ENCODE measurements at regions not wholly inside any gene's neighbourhood (a gene's known extent, or its start where the extent isn't known, plus 50 kb on each side); places are given as distances from the start of the nearest gene placed in this dataset.
"Not testable (repeated sequence)": the region's sequence is repeated elsewhere in the genome, so short reads cannot be mapped to it uniquely, and the experiment has no call there.

DNA sequence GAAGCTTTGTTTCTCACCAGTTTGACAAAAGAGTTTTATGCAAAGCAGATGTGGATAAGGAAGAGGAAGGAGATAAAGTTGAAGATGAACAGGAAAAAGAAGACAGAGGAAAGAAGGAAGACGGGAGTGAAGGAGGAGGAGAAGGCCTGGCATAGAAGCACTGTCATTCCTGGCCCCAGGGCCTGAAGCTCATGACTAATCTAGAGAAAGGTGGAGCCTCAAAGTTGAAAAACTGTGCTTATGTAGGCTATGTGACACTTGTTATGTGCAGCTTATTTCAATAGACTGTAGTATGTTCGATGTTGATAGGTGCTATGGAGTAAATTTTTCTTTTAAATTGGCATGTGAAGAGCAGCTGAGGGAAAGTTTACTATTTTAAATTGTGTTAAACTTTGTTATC lies 1294.0 kb downstream of the CDH12 start:
- TF ChIP-seq, protein P1, sequence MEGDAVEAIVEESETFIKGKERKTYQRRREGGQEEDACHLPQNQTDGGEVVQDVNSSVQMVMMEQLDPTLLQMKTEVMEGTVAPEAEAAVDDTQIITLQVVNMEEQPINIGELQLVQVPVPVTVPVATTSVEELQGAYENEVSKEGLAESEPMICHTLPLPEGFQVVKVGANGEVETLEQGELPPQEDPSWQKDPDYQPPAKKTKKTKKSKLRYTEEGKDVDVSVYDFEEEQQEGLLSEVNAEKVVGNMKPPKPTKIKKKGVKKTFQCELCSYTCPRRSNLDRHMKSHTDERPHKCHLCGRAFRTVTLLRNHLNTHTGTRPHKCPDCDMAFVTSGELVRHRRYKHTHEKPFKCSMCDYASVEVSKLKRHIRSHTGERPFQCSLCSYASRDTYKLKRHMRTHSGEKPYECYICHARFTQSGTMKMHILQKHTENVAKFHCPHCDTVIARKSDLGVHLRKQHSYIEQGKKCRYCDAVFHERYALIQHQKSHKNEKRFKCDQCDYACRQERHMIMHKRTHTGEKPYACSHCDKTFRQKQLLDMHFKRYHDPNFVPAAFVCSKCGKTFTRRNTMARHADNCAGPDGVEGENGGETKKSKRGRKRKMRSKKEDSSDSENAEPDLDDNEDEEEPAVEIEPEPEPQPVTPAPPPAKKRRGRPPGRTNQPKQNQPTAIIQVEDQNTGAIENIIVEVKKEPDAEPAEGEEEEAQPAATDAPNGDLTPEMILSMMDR (IDR thresholded peaks at IDR 0.05): not testable (repeated sequence)
- TF ChIP-seq POLR2AphosphoS5, POLR2A (IDR thresholded peaks at IDR 0.05): not testable (repeated sequence)

All from stomach (tissue), 4 donors.